Endodermal cell (in vitro differentiated cells): ENCODE measurements at regions not wholly inside any gene's neighbourhood (a gene's known extent, or its start where the extent isn't known, plus 50 kb on each side); places are given as distances from the start of the nearest gene placed in this dataset.
A peak's percentile ranks its signal among the peaks of the same experiment; 100 is the strongest.

ENCODE experiments used
- DNase-seq: peaks from one replicate; pipeline ENCODE4 v3.0.0-alpha.2; 2017
- H3K27ac ChIP-seq: 2 replicates; pipeline ENCODE4 v1.5.1; 2013; ENCODE audit warnings: mild to moderate bottlenecking, low read depth, low read length, moderate library complexity
- H3K27me3 ChIP-seq: 2 replicates; pipeline ENCODE4 v1.6.1; 2013; ENCODE audit warnings: mild to moderate bottlenecking, low read length, moderate library complexity; ENCODE audit not compliant: insufficient read depth, control insufficient read depth, poor library complexity, severe bottlenecking
- H3K36me3 ChIP-seq: 2 replicates; pipeline ENCODE4 v1.7.0; 2013; ENCODE audit warnings: mild to moderate bottlenecking, low read length, moderate library complexity; ENCODE audit not compliant: control insufficient read depth, insufficient read depth
- H3K4me1 ChIP-seq: one replicate; pipeline ENCODE4 v1.7.0; 2013; ENCODE audit warnings: low read length; ENCODE audit not compliant: control insufficient read depth, insufficient read depth
- H3K4me3 ChIP-seq: 2 replicates; pipeline ENCODE4 v1.5.1; 2013; ENCODE audit warnings: mild to moderate bottlenecking, low read length, moderate library complexity
- H3K9ac ChIP-seq: 2 replicates; pipeline ENCODE4 v1.6.1; 2013; ENCODE audit warnings: mild to moderate bottlenecking, low read length, moderate library complexity; ENCODE audit not compliant: poor library complexity, severe bottlenecking; ENCODE audit errors: extremely low read depth
- H3K9me3 ChIP-seq: 2 replicates; pipeline ENCODE4 v1.6.1; 2013; ENCODE audit warnings: mild to moderate bottlenecking, low read length, moderate library complexity; ENCODE audit not compliant: control insufficient read depth
- H3K27ac Mint-ChIP-seq: 2 replicates; pipeline ENCODE4 v1.8.0; 2020; ENCODE audit warnings: mixed read lengths
- H3K27me3 Mint-ChIP-seq: 2 replicates; pipeline ENCODE4 v1.8.0; 2021; ENCODE audit warnings: mild to moderate bottlenecking, mixed read lengths; ENCODE audit not compliant: insufficient read depth
- H3K36me3 Mint-ChIP-seq: 2 replicates; pipeline ENCODE4 v1.8.0; 2020; ENCODE audit warnings: low read depth, mixed read lengths
- H3K4me1 Mint-ChIP-seq: 2 replicates; pipeline ENCODE4 v1.8.0; 2020; ENCODE audit warnings: mixed read lengths
- H3K4me3 Mint-ChIP-seq: 2 replicates; pipeline ENCODE4 v1.8.0; 2020; ENCODE audit warnings: mild to moderate bottlenecking, moderate library complexity, mixed read lengths
- H3K9me3 Mint-ChIP-seq: 2 replicates; pipeline ENCODE4 v1.8.0; 2020; ENCODE audit warnings: mild to moderate bottlenecking, mixed read lengths
- CTCF ChIP-seq: fragments of 200-600 bp; sonication (generic); conservative IDR thresholded peaks from 2 replicates; pipeline ENCODE4 v1.5.0; 2021; ENCODE audit warnings: antibody characterized with exemption, mild to moderate bottlenecking
- WGBS, 2 experiments: methylation state at CpG; one replicate each; pipeline versions ENCODE4 v1.1.5 to v1.1.7; 2013; ENCODE audit warnings: missing lambda C conversion rate in 2 of 2, mixed read lengths in 1 of 2; ENCODE audit not compliant: insufficient coverage in 1 of 2, insufficient read length in 1 of 2; 5-methylcytosine and 5-hydroxymethylcytosine counted together

GRCh38 chr12:5140190-5140589 is 96.5 kb downstream of the KCNA5 start:
- no peaks in the 10 kb centered on the region for H3K27me3 ChIP-seq
- H3K4me1 ChIP-seq = no peaks in the 10 kb centered on the region
- 88 to 100% methylated on average over 1 to 3 of the region's 3 CpGs for WGBS, 2 experiments
- no peaks in the 10 kb centered on the region for H3K27me3 Mint-ChIP-seq
- H3K27ac Mint-ChIP-seq = no peak overlapping the region
- H3K4me3 ChIP-seq = peak overlapping the region; percentile 46
- H3K4me1 Mint-ChIP-seq = peaks cover 6% of the 10 kb centered on the region
- no peaks in the 10 kb centered on the region for H3K36me3 ChIP-seq
- no peak for DNase-seq
- no peak overlapping the region for H3K27ac ChIP-seq
- TF ChIP-seq CTCF = no peak
- H3K4me3 Mint-ChIP-seq = no peak overlapping the region
- no peak overlapping the region for H3K9ac ChIP-seq
- H3K9me3 ChIP-seq = peaks cover 23% of the 10 kb centered on the region
- H3K9me3 Mint-ChIP-seq = peaks cover 36% of the 10 kb centered on the region
- H3K36me3 Mint-ChIP-seq = peaks cover 12% of the 10 kb centered on the region

- no peak overlapping the region for H3K27ac Mint-ChIP-seq
- Histone ChIP-seq H3K27ac (no peak overlapping the region), H3K4me3 (no peak overlapping the region), H3K9ac (no peak overlapping the region), H3K36me3 (no peaks in the 10 kb centered on the region), H3K4me1 (no peaks in the 10 kb centered on the region), H3K9me3 (no peaks in the 10 kb centered on the region), H3K27me3 (peaks cover 7% of the 10 kb centered on the region)
- 88 to 91% methylated on average over 1 of the region's 1 CpG for WGBS, 2 experiments
- H3K4me1 Mint-ChIP-seq = peaks cover 1% of the 10 kb centered on the region
- H3K9me3 Mint-ChIP-seq = no peaks in the 10 kb centered on the region
- no peaks in the 10 kb centered on the region for H3K36me3 Mint-ChIP-seq
- DNase-seq = no peak
- TF ChIP-seq CTCF = no peak
- no peaks in the 10 kb centered on the region for H3K27me3 Mint-ChIP-seq
- no peak overlapping the region for H3K4me3 Mint-ChIP-seq
These were observed 105.2 kb downstream of the KCNA5 start for GRCh38 chr12:5148880-5149279.

GRCh38 chr12:5154091-5154490 is 110.4 kb downstream of the KCNA5 start:
- WGBS, 2 experiments = 53 to 55% methylated on average over 5 of the region's 5 CpGs
- Histone ChIP-seq H3K4me1 (no peaks in the 10 kb centered on the region), H3K4me3 (no peak overlapping the region), H3K36me3 (no peaks in the 10 kb centered on the region), H3K9ac (no peak overlapping the region), H3K27me3 (peaks cover 7% of the 10 kb centered on the region), H3K27ac (peak overlapping the region; percentile 43), H3K9me3 (no peaks in the 10 kb centered on the region)
- Mint-ChIP-seq H3K27ac (no peak overlapping the region), H3K4me1 (no peaks in the 10 kb centered on the region), H3K4me3 (no peak overlapping the region), H3K9me3 (no peaks in the 10 kb centered on the region), H3K36me3 (no peaks in the 10 kb centered on the region), H3K27me3 (peaks cover 2% of the 10 kb centered on the region)
- peak; percentile 85 for DNase-seq
- TF ChIP-seq CTCF = peak; percentile 70
